IMR-90 (cell line): ENCODE measurements at regions not wholly inside any gene's neighbourhood (a gene's known extent, or its start where the extent isn't known, plus 50 kb on each side); places are given as distances from the start of the nearest gene placed in this dataset.

ENCODE experiments used
- ATAC-seq: fragments of 200-7000 bp; cut with Tn5 transposase; 2 replicates; pipeline ENCODE4 v1.9.1; 2020; ENCODE audit warnings: low read depth, mild to moderate bottlenecking, moderate library complexity
- BruUV-seq: library from RNA; stranded (reverse); fragments of 400-500 nt; replicated peaks from 2 replicates; lab custom pipeline; 2021; lab: Mats Ljungman, UMichigan
- CTCF ChIA-PET: fragments of 300-600 bp; formaldehyde crosslinking; extraction: SDS; loops from one replicate; lab custom pipeline; 2021; ENCODE audit warnings: antibody characterized with exemption; lab: Yijun Ruan, JAX
- POLR2A ChIA-PET: fragments of 300-600 bp; sonication (Branson Sonifier 250); formaldehyde crosslinking; loops from one replicate; lab custom pipeline; 2022; ENCODE audit warnings: antibody characterized with exemption; ENCODE audit not compliant: unreplicated experiment; lab: Charles Lee
- DNase-seq: peaks from one replicate; pipeline ENCODE4 v3.0.0; 2013
- H2AFZ ChIP-seq: replicated peaks from 2 replicates; pipeline ENCODE3; 2013; ENCODE audit warnings: low read length, mild to moderate bottlenecking; ENCODE audit not compliant: poor library complexity
- H2AK5ac ChIP-seq: 2 replicates; pipeline ENCODE4 v1.6.1; 2013; ENCODE audit warnings: low read depth, low read length, inconsistent platforms
- H2AK9ac ChIP-seq: replicated peaks from 2 replicates; pipeline ENCODE3; 2013; ENCODE audit warnings: mild to moderate bottlenecking, low read depth, low read length, moderate library complexity; ENCODE audit not compliant: poor library complexity
- H2BK120ac ChIP-seq: 2 replicates; pipeline ENCODE4 v1.6.1; 2013; ENCODE audit warnings: low read depth, low read length, inconsistent platforms
- H2BK15ac ChIP-seq: 3 replicates; pipeline ENCODE4 v1.6.1; 2013; ENCODE audit warnings: low read depth, low read length, inconsistent platforms
- H2BK20ac ChIP-seq: 2 replicates; pipeline ENCODE4 v1.6.1; 2013; ENCODE audit warnings: low read depth, mild to moderate bottlenecking, inconsistent platforms, low read length, moderate library complexity
- H2BK5ac ChIP-seq: 2 replicates; pipeline ENCODE4 v1.6.1; 2013; ENCODE audit warnings: mild to moderate bottlenecking, low read depth, low read length, inconsistent platforms; ENCODE audit not compliant: poor library complexity, severe bottlenecking
- H3K14ac ChIP-seq: replicated peaks from 2 replicates; pipeline ENCODE4 v1.6.1; 2013; ENCODE audit warnings: low read depth, low read length, inconsistent platforms
- H3K18ac ChIP-seq: 2 replicates; pipeline ENCODE4 v1.6.1; 2013; ENCODE audit warnings: low read depth, low read length, control low read depth
- H3K23ac ChIP-seq: 2 replicates; pipeline ENCODE4 v1.6.1; 2013; ENCODE audit warnings: low read depth, low read length, inconsistent platforms
- H3K27ac ChIP-seq: 2 replicates; pipeline ENCODE4 v1.5.1; 2013; ENCODE audit warnings: mild to moderate bottlenecking, control low read depth, low read length; ENCODE audit not compliant: insufficient read depth
- H3K27me3 ChIP-seq: 2 replicates; pipeline ENCODE4 v1.6.1; 2013; ENCODE audit warnings: low read length; ENCODE audit not compliant: control insufficient read depth, insufficient read depth
- H3K36me3 ChIP-seq: 2 replicates; pipeline ENCODE4 v1.6.1; 2013; ENCODE audit warnings: low read length, mixed read lengths; ENCODE audit not compliant: control insufficient read depth, insufficient read depth
- H3K4ac ChIP-seq: 2 replicates; pipeline ENCODE4 v1.6.1; 2013; ENCODE audit warnings: low read depth, low read length, inconsistent platforms
- H3K4me1 ChIP-seq: 2 replicates; pipeline ENCODE4 v1.6.1; 2013; ENCODE audit warnings: low read length, mixed read lengths; ENCODE audit not compliant: control insufficient read depth, insufficient read depth
- H3K4me2 ChIP-seq: 2 replicates; pipeline ENCODE4 v1.6.1; 2013; ENCODE audit warnings: low read depth, mild to moderate bottlenecking, control low read depth, low read length, moderate library complexity
- H3K4me3 ChIP-seq: 2 replicates; pipeline ENCODE4 v1.5.1; 2013; ENCODE audit warnings: low read depth, mild to moderate bottlenecking, control low read depth, low read length, moderate library complexity; ENCODE audit not compliant: insufficient read depth
- H3K56ac ChIP-seq: 2 replicates; pipeline ENCODE4 v1.6.1; 2013; ENCODE audit warnings: low read length, inconsistent platforms; ENCODE audit not compliant: insufficient read depth; ENCODE audit errors: extremely low read depth
- H3K79me1 ChIP-seq, 2 experiments: 2 replicates each; pipeline ENCODE4 v1.6.1; 2013; ENCODE audit warnings: low read length in 2 of 2, inconsistent platforms in 1 of 2, low read depth in 1 of 2
- H3K9ac ChIP-seq: 2 replicates; pipeline ENCODE4 v1.6.1; 2013; ENCODE audit warnings: low read depth, low read length, control low read depth
- H3K9me1 ChIP-seq: 2 replicates; pipeline ENCODE4 v1.6.1; 2013; ENCODE audit warnings: low read length, inconsistent platforms; ENCODE audit not compliant: insufficient read depth
- H3K9me3 ChIP-seq: 2 replicates; pipeline ENCODE4 v1.6.1; 2013; ENCODE audit warnings: low read length; ENCODE audit not compliant: control insufficient read depth, insufficient read depth
- H4K20me1 ChIP-seq: 2 replicates; pipeline ENCODE4 v1.6.1; 2013; ENCODE audit warnings: low read length, inconsistent platforms; ENCODE audit not compliant: insufficient read depth
- H4K5ac ChIP-seq: 2 replicates; pipeline ENCODE4 v1.6.1; 2013; ENCODE audit warnings: mild to moderate bottlenecking, low read depth, low read length, control low read depth
- H4K8ac ChIP-seq, 2 experiments: 2 replicates each; pipeline ENCODE4 v1.6.1; 2013; ENCODE audit warnings: low read depth in 2 of 2, low read length in 2 of 2, control low read depth in 1 of 2, inconsistent platforms in 1 of 2
- H4K91ac ChIP-seq: 2 replicates; pipeline ENCODE4 v1.6.1; 2013; ENCODE audit warnings: low read depth, low read length, inconsistent platforms; ENCODE audit not compliant: insufficient read depth
- CEBPB ChIP-seq: IDR thresholded peaks from 2 replicates; pipeline ENCODE4 v1.6.1; 2012; ENCODE audit warnings: low read depth, low read length, improper control_type of control experiment
- RFX5 ChIP-seq: IDR thresholded peaks from 2 replicates; pipeline ENCODE4 v1.8.0; 2012; ENCODE audit warnings: low read depth, mild to moderate bottlenecking, low read length, moderate library complexity
- USF2 ChIP-seq: fragments of 150-350 bp; IDR thresholded peaks from 2 replicates; pipeline ENCODE4 v1.6.1; 2017; ENCODE audit warnings: mild to moderate bottlenecking, antibody characterized with exemption, low read length, low read depth
- WGBS, 2 experiments: methylation state at CpG; one replicate each; pipeline versions ENCODE4 v1.1.5 to v1.1.7; 2013; ENCODE audit warnings: missing lambda C conversion rate in 2 of 2; ENCODE audit not compliant: insufficient read length in 1 of 2; ENCODE audit errors: extremely low coverage in 2 of 2; 5-methylcytosine and 5-hydroxymethylcytosine counted together
- dilution Hi-C: fragments of 300-500 bp; cut with HindIII; formaldehyde crosslinking; loops from one replicate; pipeline ENCODE4 v1.14.3; 2018; ENCODE audit warnings: low sequenced_read_pairs; ENCODE audit not compliant: unreplicated experiment
- in situ Hi-C: fragments of 300-500 bp; cut with MboI; formaldehyde crosslinking; loops from 3 replicates; pipeline ENCODE4 v1.14.3; 2019; ENCODE audit warnings: low sequenced_read_pairs, inconsistent platforms, mixed read lengths
- intact Hi-C: fragments of 100-400 bp; cut with micrococcal nuclease; formaldehyde crosslinking; loops from 2 replicates; pipeline ENCODE4 v1.10.0; 2022

DNA sequence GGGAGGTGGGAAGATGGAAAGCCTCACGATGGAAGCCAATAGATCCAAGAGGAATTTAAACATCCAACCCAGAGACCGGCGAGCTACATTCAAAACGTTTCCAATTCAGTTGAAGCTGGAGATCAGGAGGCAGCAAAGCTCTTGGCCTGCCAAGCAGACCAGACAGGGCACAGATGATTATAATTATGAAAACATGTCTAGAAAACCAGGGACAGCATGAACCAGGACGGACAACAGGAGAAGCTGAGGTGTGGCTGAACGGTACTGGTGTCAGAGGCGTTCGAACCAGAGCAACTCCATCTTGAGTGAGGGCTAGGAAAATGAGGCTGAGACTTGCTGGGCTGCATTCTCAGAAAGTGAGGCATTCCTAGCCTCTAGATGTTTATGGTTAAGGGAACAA, 102.2 kb upstream of the CCDC150 start:
- Histone ChIP-seq H2AK5ac (no peak overlapping the region), H3K4ac (no peak overlapping the region), H2BK5ac (no peak overlapping the region), H2BK20ac (no peak overlapping the region), H2BK120ac (no peak overlapping the region), H4K5ac (no peak overlapping the region), H2AFZ (no peak overlapping the region), H3K9ac (no peak overlapping the region), H3K36me3 (no peaks in the 10 kb centered on the region), H2BK15ac (no peak overlapping the region), H3K79me1 (no peaks in the 10 kb centered on the region), H4K91ac (no peak overlapping the region), H3K14ac (no peak overlapping the region; the same call in 1 of the 2 replicates), H3K9me3 (no peaks in the 10 kb centered on the region), H3K4me2 (no peak overlapping the region), H3K23ac (no peak overlapping the region), H3K56ac (no peak overlapping the region), H3K27ac (no peak overlapping the region), H4K20me1 (no peaks in the 10 kb centered on the region), H2AK9ac (no peak overlapping the region), H3K9me1 (no peaks in the 10 kb centered on the region), H3K4me1 (no peaks in the 10 kb centered on the region), H3K4me3 (no peak overlapping the region), H3K18ac (no peak overlapping the region), H4K8ac (no peak overlapping the region), H3K27me3 (no peaks in the 10 kb centered on the region)
- WGBS, 2 experiments: no CpG with 5 or more reads among the region's 8 CpGs
- TF ChIP-seq USF2 (no peak), RFX5 (no peak), CEBPB (no peak)
- intact Hi-C loops: loop anchor here (5.0 kb wide), 1 partner anchor 220 kb away; no protein-coding TSS in a partner anchor
- DNase-seq (no peak), ATAC-seq (no peak)
- ChIA-PET POLR2A (no interaction called here), CTCF (no interaction called here)
- in situ Hi-C loops: no loop called here
- BruUV-seq: no TSS peak
- dilution Hi-C loops: no loop called here
